ENCODE measurements at regions not wholly inside any gene's neighbourhood (a gene's known extent, or its start where the extent isn't known, plus 50 kb on each side); places are given as distances from the start of the nearest gene placed in this dataset.

GRCh38 chr2:16253291-16253690 lies 312.9 kb downstream of the MYCN start:
- TF ChIP-seq CTCF (IDR thresholded peaks at IDR 0.05) (no peak), POLR2A (IDR thresholded peaks at IDR 0.05) (no peak)
